ENCODE measurements at regions not wholly inside any gene's neighbourhood (a gene's known extent, or its start where the extent isn't known, plus 50 kb on each side); places are given as distances from the start of the nearest gene placed in this dataset.

- Histone ChIP-seq H4K91ac (replicated peaks; ENCODE audit: insufficient read length, low read length) (no peak overlapping the region), H4K20me1 (replicated peaks in 1 of 2; ENCODE audit: control insufficient read depth in 1 of 2, insufficient read depth in 2 of 2, low read length in 2 of 2) (no peaks in the 10 kb centered on the region), H3K4me2 (ENCODE audit: insufficient read depth in 1 of 2, low read depth in 2 of 2, low read length in 2 of 2) (no peak overlapping the region), H3K27ac (ENCODE audit: low read depth, low read length) (no peak overlapping the region), H3K36me3 (ENCODE audit: control insufficient read depth in 2 of 4, insufficient read depth in 4 of 4, low read length in 3 of 4) (no peaks in the 10 kb centered on the region; a peak in 1 of 8 replicates), H2BK120ac (replicated peaks; ENCODE audit: low read depth, low read length) (no peak overlapping the region), H2BK15ac (ENCODE audit: low read length) (no peak overlapping the region), H3K23me2 (ENCODE audit: low read depth, low read length) (no peaks in the 10 kb centered on the region), H2BK5ac (ENCODE audit: low read depth, low read length) (no peak overlapping the region), H3K4ac (replicated peaks; ENCODE audit: insufficient read length, low read depth, low read length) (no peak overlapping the region), H3K79me2 (ENCODE audit: control insufficient read depth in 1 of 2, insufficient read depth in 2 of 2, low read length in 2 of 2) (no peaks in the 10 kb centered on the region), H4K8ac (ENCODE audit: extremely low read depth, insufficient read depth, low read length) (no peak overlapping the region), H2BK20ac (ENCODE audit: low read length) (no peak overlapping the region), H2AK5ac (ENCODE audit: low read depth, low read length) (no peak overlapping the region), H3K79me1 (ENCODE audit: low read depth, low read length) (no peaks in the 10 kb centered on the region), H3K14ac (ENCODE audit: insufficient read length) (no peak overlapping the region), H2BK12ac (ENCODE audit: low read depth, low read length) (no peak overlapping the region), H3K9ac (replicated peaks in 1 of 4; ENCODE audit: extremely low read depth in 1 of 4, low read depth in 3 of 4, low read length in 3 of 4) (no peak overlapping the region), H3K9me3 (ENCODE audit: insufficient read depth in 2 of 2, low read depth in 1 of 2, low read length in 1 of 2) (no peaks in the 10 kb centered on the region), H3K18ac (ENCODE audit: extremely low read depth, low read length) (no peak overlapping the region), H3K27me3 (replicated peaks in 1 of 4; ENCODE audit: control insufficient read depth in 3 of 4, extremely low read depth in 1 of 4, insufficient read depth in 3 of 4, low read length in 3 of 4) (no peaks in the 10 kb centered on the region; a peak in 1 of 7 replicates), H3K4me1 (replicated peaks in 1 of 4; ENCODE audit: control insufficient read depth in 3 of 4, insufficient read depth in 4 of 4, low read length in 3 of 4) (no peaks in the 10 kb centered on the region), H4K5ac (ENCODE audit: insufficient read length, low read depth, low read length) (no peak overlapping the region), H3K56ac (replicated peaks; ENCODE audit: insufficient read length, low read depth, low read length) (no peak overlapping the region), H3K4me3 (ENCODE audit: extremely low read depth in 1 of 4, insufficient read depth in 2 of 4, low read depth in 3 of 4, low read length in 4 of 4) (no peak overlapping the region), H3K23ac (ENCODE audit: insufficient read length) (no peak overlapping the region), H2AFZ (ENCODE audit: low read length) (no peak overlapping the region)
- CTCF ChIA-PET (ENCODE audit: partially characterized antibody) = interaction anchor here (0.6 to 10.8 kb wide), 7 partner anchors 10 to 286 kb away, joined by 3 to 173 read pairs (median 3); no protein-coding TSS in a partner anchor
- FAIRE-seq = no peak
- POLR2A ChIA-PET (ENCODE audit: partially characterized antibody) = no interaction called here
- WGBS, 2 experiments (ENCODE audit: extremely low coverage in 1 of 2, insufficient coverage in 1 of 2, insufficient read length in 1 of 2, insufficient replicate concordance in 2 of 2, low coverage in 1 of 2, low lambda C conversion rate in 2 of 2, missing lambda C conversion rate in 1 of 2) = 92% methylated on average over 10 of the region's 13 CpGs; no CpG with 5 or more reads in 1 of the 2 experiments
- no peak for DNase-seq (ENCODE audit: low read depth in 1 of 2, low spot score in 2 of 2)
- TF ChIP-seq KDM4A (IDR thresholded peaks at IDR 0.05; ENCODE audit: low read depth, low read length, severe bottlenecking) (no peak), CBX8 (IDR thresholded peaks at IDR 0.05; ENCODE audit: borderline replicate concordance, low read depth, low read length) (no peak), SIRT6 (IDR thresholded peaks at IDR 0.05; ENCODE audit: low read length) (no peak), TCF12 (IDR thresholded peaks at IDR 0.05; ENCODE audit: low read depth, low read length) (no peak), PHF8 (conservative IDR thresholded peaks at IDR 0.05; ENCODE audit: low read depth, low read length) (no peak), BACH1 (IDR thresholded peaks at IDR 0.05; ENCODE audit: low read length) (no peak), BCL11A (IDR thresholded peaks at IDR 0.05; ENCODE audit: low read depth in 2 of 2, low read length in 2 of 2) (no peak), CEBPB (IDR thresholded peaks at IDR 0.05; ENCODE audit: low read depth, low read length) (no peak), SIX5 (IDR thresholded peaks at IDR 0.05; ENCODE audit: low read depth, low read length) (no peak), CTBP2 (IDR thresholded peaks at IDR 0.05; ENCODE audit: borderline replicate concordance, insufficient read depth, insufficient read length, low read length) (no peak), CREB1 (IDR thresholded peaks at IDR 0.05) (no peak)
- TF ChIP-seq, protein P1, sequence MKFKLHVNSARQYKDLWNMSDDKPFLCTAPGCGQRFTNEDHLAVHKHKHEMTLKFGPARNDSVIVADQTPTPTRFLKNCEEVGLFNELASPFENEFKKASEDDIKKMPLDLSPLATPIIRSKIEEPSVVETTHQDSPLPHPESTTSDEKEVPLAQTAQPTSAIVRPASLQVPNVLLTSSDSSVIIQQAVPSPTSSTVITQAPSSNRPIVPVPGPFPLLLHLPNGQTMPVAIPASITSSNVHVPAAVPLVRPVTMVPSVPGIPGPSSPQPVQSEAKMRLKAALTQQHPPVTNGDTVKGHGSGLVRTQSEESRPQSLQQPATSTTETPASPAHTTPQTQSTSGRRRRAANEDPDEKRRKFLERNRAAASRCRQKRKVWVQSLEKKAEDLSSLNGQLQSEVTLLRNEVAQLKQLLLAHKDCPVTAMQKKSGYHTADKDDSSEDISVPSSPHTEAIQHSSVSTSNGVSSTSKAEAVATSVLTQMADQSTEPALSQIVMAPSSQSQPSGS (IDR thresholded peaks at IDR 0.05; ENCODE audit: low read length) = no peak
These were observed 86.6 kb upstream of the FGF3 start for GRCh38 chr11:69905611-69906452.
